ENCODE measurements at regions not wholly inside any gene's neighbourhood (a gene's known extent, or its start where the extent isn't known, plus 50 kb on each side); places are given as distances from the start of the nearest gene placed in this dataset.

DNA sequence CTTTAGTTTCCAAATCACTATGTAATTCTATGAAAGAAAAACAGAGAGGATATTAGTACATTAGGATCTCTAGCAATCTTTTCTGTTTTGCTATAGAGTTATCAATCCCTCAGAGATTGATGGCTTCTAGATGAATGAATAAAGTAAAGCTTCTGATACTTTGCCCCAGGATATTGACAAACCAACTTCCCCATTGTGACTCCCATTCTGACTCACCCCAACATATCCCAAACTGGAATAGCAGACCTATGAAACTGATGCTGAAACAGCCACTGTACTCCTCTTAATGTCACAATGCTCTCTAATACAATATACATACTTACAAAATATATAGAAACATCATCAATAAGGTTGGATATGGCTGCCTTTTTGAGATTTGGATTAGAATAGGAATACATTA is 442.1 kb upstream of the NR5A2 start:
- TF ChIP-seq POLR2AphosphoS5 (IDR thresholded peaks at IDR 0.05) (no peak), CTCF (IDR thresholded peaks at IDR 0.05) (no peak), POLR2A (IDR thresholded peaks at IDR 0.05) (no peak), EP300 (IDR thresholded peaks at IDR 0.05) (no peak)

Measured in sigmoid colon (tissue), 4 donors.